ENCODE measurements at regions not wholly inside any gene's neighbourhood (a gene's known extent, or its start where the extent isn't known, plus 50 kb on each side); places are given as distances from the start of the nearest gene placed in this dataset.

GRCh38 chr4:126238013-126238412 lies 923.3 kb downstream of the FAT4 start:
- Histone ChIP-seq H3K36me3 (ENCODE audit: control insufficient read depth in 2 of 3, insufficient read depth in 3 of 3, low read length in 3 of 3) (no peaks in the 10 kb centered on the region), H3K27me3 (ENCODE audit: control insufficient read depth, insufficient read depth, low read length) (no peaks in the 10 kb centered on the region), H3K4me1 (ENCODE audit: control insufficient read depth in 2 of 3, insufficient read depth in 2 of 3, low read depth in 1 of 3, low read length in 3 of 3) (no peaks in the 10 kb centered on the region), H3K4me3 (ENCODE audit: low read length in 3 of 3) (no peak overlapping the region), H3K9ac (ENCODE audit: low read length in 3 of 3) (no peak overlapping the region), H3K9me3 (ENCODE audit: control insufficient read depth in 2 of 3, insufficient read depth in 1 of 3, low read length in 3 of 3) (no peaks in the 10 kb centered on the region), H3K27ac (ENCODE audit: low read depth in 2 of 2, low read length in 2 of 2) (no peak overlapping the region)
- no peak for TF ChIP-seq CTCF (IDR thresholded peaks at IDR 0.05; ENCODE audit: borderline replicate concordance, extremely low read depth, insufficient read depth)
- intact Hi-C loops (cut with DNase I), result no loop called here
- DNase-seq (peak in 3 of 5 donors; percentile 20 to 57 (median 51)), FAIRE-seq (no peak)

DNA sequence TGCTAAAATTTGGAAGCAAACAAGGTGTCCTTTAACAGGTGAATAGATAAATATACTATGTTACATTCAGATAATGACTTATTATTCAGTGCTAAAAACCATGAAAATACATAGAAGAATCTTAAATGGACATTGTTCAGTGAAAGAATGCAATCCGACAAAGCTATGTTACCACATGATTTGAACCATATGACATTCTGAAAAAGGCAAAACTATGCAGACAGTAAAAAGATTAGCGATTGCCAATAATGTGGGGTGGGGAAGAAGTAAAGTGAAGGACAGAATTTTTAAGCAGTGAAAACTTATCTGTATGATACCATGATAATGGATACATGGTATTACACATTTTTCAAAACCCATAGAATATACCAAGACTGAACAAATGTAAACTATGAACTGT lies 926.9 kb downstream of the FAT4 start:
- Histone ChIP-seq H3K27ac (ENCODE audit: low read depth in 2 of 2, low read length in 2 of 2) (no peak overlapping the region), H3K9ac (ENCODE audit: low read length in 3 of 3) (no peak overlapping the region), H3K4me3 (ENCODE audit: low read length in 3 of 3) (no peak overlapping the region), H3K27me3 (ENCODE audit: control insufficient read depth, insufficient read depth, low read length) (no peaks in the 10 kb centered on the region), H3K4me1 (ENCODE audit: control insufficient read depth in 2 of 3, insufficient read depth in 2 of 3, low read depth in 1 of 3, low read length in 3 of 3) (no peaks in the 10 kb centered on the region), H3K9me3 (ENCODE audit: control insufficient read depth in 2 of 3, insufficient read depth in 1 of 3, low read length in 3 of 3) (no peaks in the 10 kb centered on the region), H3K36me3 (ENCODE audit: control insufficient read depth in 2 of 3, insufficient read depth in 3 of 3, low read length in 3 of 3) (no peaks in the 10 kb centered on the region)
- intact Hi-C loops (cut with DNase I), result no loop called here
- DNase-seq (no peak), FAIRE-seq (no peak)
- no peak for TF ChIP-seq CTCF (IDR thresholded peaks at IDR 0.05; ENCODE audit: borderline replicate concordance, extremely low read depth, insufficient read depth)

GRCh38 chr4:126242679-126243390 lies 928.1 kb downstream of the FAT4 start:
- Histone ChIP-seq H3K9me3 (ENCODE audit: control insufficient read depth in 2 of 3, insufficient read depth in 1 of 3, low read length in 3 of 3) (no peaks in the 10 kb centered on the region), H3K9ac (ENCODE audit: low read length in 3 of 3) (no peak overlapping the region), H3K27me3 (ENCODE audit: control insufficient read depth, insufficient read depth, low read length) (no peaks in the 10 kb centered on the region), H3K27ac (ENCODE audit: low read depth in 2 of 2, low read length in 2 of 2) (no peak overlapping the region), H3K36me3 (ENCODE audit: control insufficient read depth in 2 of 3, insufficient read depth in 3 of 3, low read length in 3 of 3) (no peaks in the 10 kb centered on the region), H3K4me3 (ENCODE audit: low read length in 3 of 3) (no peak overlapping the region), H3K4me1 (ENCODE audit: control insufficient read depth in 2 of 3, insufficient read depth in 2 of 3, low read depth in 1 of 3, low read length in 3 of 3) (no peaks in the 10 kb centered on the region)
- no peak for TF ChIP-seq CTCF (IDR thresholded peaks at IDR 0.05; ENCODE audit: borderline replicate concordance, extremely low read depth, insufficient read depth)
- peak in 2 of 5 donors; percentile 1 to 13 for DNase-seq
- intact Hi-C loops (cut with DNase I), result no loop called here
- no peak for FAIRE-seq

DNA sequence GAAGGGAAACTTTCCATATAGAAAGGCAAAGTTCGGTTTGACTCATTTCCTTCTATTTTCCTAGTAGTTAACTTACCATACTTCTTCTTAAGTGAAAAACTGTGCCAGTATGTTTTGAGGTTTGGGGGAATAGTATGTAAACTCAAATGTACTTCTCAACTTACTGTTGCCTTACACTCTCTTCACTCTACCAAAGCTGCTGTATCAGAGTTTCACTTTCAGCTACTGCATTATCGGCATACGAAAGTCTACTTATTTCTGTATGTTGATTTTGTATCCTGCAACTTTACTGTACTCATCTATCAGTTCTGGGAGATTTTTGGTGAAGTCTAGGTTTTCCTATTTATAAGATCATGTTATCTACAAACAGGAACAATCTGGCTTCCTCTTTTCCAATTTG lies 932.7 kb downstream of the FAT4 start:
- Histone ChIP-seq H3K9me3 (ENCODE audit: control insufficient read depth in 2 of 3, insufficient read depth in 1 of 3, low read length in 3 of 3) (no peaks in the 10 kb centered on the region), H3K36me3 (ENCODE audit: control insufficient read depth in 2 of 3, insufficient read depth in 3 of 3, low read length in 3 of 3) (no peaks in the 10 kb centered on the region), H3K27me3 (ENCODE audit: control insufficient read depth, insufficient read depth, low read length) (no peaks in the 10 kb centered on the region), H3K27ac (ENCODE audit: low read depth in 2 of 2, low read length in 2 of 2) (no peak overlapping the region), H3K9ac (ENCODE audit: low read length in 3 of 3) (no peak overlapping the region), H3K4me3 (ENCODE audit: low read length in 3 of 3) (no peak overlapping the region), H3K4me1 (ENCODE audit: control insufficient read depth in 2 of 3, insufficient read depth in 2 of 3, low read depth in 1 of 3, low read length in 3 of 3) (no peaks in the 10 kb centered on the region)
- intact Hi-C loops (cut with DNase I), result no loop called here
- FAIRE-seq, result no peak
- no peak for DNase-seq
- TF ChIP-seq CTCF (IDR thresholded peaks at IDR 0.05; ENCODE audit: borderline replicate concordance, extremely low read depth, insufficient read depth), result no peak

All from kidney (tissue), 13 donors.